ENCODE measurements at regions not wholly inside any gene's neighbourhood (a gene's known extent, or its start where the extent isn't known, plus 50 kb on each side); places are given as distances from the start of the nearest gene placed in this dataset.

DNA sequence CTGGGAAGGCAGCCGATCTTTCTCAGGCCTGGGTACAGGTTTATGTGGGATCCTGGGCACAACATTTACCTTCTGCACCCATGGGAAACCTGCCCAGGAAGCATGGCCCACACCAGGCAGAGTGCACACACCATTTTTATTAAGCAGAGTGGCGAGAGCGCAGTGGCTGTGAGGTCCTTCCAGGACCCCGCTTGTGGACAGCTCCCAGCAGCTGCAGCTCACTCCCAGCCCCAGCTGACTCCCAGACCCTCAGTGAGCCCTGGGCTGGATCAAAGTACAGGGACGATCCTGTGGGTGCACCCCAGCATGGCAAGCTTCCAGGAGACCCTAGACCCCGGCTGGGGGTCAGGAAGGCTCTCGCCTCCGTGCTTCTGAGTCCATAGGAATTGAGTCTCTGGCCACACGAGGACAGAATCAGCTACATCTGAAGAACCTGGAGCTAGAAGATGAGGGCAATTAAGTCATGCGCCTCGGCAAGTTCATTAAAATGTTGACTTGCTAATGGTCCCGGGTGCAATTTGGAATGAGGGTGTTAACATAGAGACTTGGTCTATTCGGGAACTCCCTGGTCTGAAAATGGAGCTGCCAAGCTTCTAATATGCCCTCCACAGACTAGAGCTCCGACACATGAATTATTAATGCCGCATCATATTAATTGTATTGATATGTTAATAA is 65.4 kb upstream of the SLCO4A1 start (continued):
- TF ChIP-seq, protein P1, sequence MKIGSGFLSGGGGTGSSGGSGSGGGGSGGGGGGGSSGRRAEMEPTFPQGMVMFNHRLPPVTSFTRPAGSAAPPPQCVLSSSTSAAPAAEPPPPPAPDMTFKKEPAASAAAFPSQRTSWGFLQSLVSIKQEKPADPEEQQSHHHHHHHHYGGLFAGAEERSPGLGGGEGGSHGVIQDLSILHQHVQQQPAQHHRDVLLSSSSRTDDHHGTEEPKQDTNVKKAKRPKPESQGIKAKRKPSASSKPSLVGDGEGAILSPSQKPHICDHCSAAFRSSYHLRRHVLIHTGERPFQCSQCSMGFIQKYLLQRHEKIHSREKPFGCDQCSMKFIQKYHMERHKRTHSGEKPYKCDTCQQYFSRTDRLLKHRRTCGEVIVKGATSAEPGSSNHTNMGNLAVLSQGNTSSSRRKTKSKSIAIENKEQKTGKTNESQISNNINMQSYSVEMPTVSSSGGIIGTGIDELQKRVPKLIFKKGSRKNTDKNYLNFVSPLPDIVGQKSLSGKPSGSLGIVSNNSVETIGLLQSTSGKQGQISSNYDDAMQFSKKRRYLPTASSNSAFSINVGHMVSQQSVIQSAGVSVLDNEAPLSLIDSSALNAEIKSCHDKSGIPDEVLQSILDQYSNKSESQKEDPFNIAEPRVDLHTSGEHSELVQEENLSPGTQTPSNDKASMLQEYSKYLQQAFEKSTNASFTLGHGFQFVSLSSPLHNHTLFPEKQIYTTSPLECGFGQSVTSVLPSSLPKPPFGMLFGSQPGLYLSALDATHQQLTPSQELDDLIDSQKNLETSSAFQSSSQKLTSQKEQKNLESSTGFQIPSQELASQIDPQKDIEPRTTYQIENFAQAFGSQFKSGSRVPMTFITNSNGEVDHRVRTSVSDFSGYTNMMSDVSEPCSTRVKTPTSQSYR (CRISPR knock-in tag; IDR thresholded peaks at IDR 0.05): 0 out of 2 replicates have a peak, but pooled peaks have one; percentile 18
- TF ChIP-seq CREB1 (CRISPR knock-in tag; IDR thresholded peaks at IDR 0.05) (peak; percentile 43; the same call in 1 of the 2 replicates), NR1H2 (CRISPR knock-in tag; IDR thresholded peaks at IDR 0.05) (no peak)
- TF ChIP-seq, protein P2, sequence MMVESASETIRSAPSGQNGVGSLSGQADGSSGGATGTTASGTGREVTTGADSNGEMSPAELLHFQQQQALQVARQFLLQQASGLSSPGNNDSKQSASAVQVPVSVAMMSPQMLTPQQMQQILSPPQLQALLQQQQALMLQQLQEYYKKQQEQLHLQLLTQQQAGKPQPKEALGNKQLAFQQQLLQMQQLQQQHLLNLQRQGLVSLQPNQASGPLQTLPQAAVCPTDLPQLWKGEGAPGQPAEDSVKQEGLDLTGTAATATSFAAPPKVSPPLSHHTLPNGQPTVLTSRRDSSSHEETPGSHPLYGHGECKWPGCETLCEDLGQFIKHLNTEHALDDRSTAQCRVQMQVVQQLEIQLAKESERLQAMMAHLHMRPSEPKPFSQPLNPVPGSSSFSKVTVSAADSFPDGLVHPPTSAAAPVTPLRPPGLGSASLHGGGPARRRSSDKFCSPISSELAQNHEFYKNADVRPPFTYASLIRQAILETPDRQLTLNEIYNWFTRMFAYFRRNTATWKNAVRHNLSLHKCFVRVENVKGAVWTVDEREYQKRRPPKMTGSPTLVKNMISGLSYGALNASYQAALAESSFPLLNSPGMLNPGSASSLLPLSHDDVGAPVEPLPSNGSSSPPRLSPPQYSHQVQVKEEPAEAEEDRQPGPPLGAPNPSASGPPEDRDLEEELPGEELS (CRISPR knock-in tag; IDR thresholded peaks at IDR 0.05): peak; percentile 28; the same call in 1 of the 2 replicates

DNA sequence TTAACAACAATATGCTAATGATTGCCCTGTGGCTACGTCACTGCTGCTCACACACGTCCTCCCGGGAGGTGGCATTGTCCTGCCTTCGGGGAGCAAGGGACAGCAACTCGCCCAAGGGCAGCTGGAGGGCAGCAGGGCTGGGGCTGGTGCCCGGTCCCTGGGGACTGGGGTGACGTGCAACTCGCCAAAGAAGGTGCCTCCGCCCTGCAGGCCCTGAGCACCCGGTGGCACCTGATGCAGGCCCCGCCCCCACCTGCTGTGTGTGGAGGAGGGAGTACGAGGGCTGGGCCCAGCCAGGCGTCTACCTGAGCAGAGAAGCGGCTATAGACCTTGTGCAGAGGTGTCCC is 64.8 kb upstream of the SLCO4A1 start:
- ChIA-PET CTCF (interaction anchor here (0.7 to 3.6 kb wide), 10 partner anchors 11 to 214 kb away, joined by 3 to 17 read pairs (median 6); no protein-coding TSS in a partner anchor), POLR2A (interaction anchor here (0.7 kb wide), 1 partner anchor 13 kb away, joined by 3 read pairs; no protein-coding TSS in a partner anchor)
- H3K9me3 Mint-ChIP-seq: no peaks in the 10 kb centered on the region
- TF ChIP-seq NFYB (CRISPR knock-in tag; conservative IDR thresholded peaks at IDR 0.05; ENCODE audit: low read depth): no peak
- no peak for TF ChIP-seq FOXJ3 (CRISPR knock-in tag; IDR thresholded peaks at IDR 0.05; ENCODE audit: borderline replicate concordance)
- TF ChIP-seq, protein P3, sequence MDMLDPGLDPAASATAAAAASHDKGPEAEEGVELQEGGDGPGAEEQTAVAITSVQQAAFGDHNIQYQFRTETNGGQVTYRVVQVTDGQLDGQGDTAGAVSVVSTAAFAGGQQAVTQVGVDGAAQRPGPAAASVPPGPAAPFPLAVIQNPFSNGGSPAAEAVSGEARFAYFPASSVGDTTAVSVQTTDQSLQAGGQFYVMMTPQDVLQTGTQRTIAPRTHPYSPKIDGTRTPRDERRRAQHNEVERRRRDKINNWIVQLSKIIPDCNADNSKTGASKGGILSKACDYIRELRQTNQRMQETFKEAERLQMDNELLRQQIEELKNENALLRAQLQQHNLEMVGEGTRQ (CRISPR knock-in tag; IDR thresholded peaks at IDR 0.05): no peak
- TF ChIP-seq ZNF138 (CRISPR knock-in tag; conservative IDR thresholded peaks at IDR 0.05): no peak
- TF ChIP-seq ZNF396 (CRISPR knock-in tag; IDR thresholded peaks at IDR 0.05; ENCODE audit: borderline replicate concordance): no peak
- no peak for TF ChIP-seq NR3C1 (CRISPR knock-in tag; conservative IDR thresholded peaks at IDR 0.05; ENCODE audit: low read depth)
- TF ChIP-seq, protein P4, sequence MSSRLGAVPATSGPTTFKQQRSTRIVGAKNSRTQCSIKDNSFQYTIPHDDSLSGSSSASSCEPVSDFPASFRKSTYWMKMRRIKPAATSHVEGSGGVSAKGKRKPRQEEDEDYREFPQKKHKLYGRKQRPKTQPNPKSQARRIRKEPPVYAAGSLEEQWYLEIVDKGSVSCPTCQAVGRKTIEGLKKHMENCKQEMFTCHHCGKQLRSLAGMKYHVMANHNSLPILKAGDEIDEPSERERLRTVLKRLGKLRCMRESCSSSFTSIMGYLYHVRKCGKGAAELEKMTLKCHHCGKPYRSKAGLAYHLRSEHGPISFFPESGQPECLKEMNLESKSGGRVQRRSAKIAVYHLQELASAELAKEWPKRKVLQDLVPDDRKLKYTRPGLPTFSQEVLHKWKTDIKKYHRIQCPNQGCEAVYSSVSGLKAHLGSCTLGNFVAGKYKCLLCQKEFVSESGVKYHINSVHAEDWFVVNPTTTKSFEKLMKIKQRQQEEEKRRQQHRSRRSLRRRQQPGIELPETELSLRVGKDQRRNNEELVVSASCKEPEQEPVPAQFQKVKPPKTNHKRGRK (CRISPR knock-in tag; IDR thresholded peaks at IDR 0.05; ENCODE audit: borderline replicate concordance): no peak
- no peak for TF ChIP-seq CREM (CRISPR knock-in tag; IDR thresholded peaks at IDR 0.05)
- DNase-seq (ENCODE audit: low spot score) (no peak), ATAC-seq (no peak)
- H3K36me3 Mint-ChIP-seq: no peaks in the 10 kb centered on the region
- H3K27me3 Mint-ChIP-seq (ENCODE audit: low read depth): no peaks in the 10 kb centered on the region
- peaks cover 3% of the 10 kb centered on the region; the same call in 1 of the 2 replicates for H3K4me1 Mint-ChIP-seq
- no peak overlapping the region for H3K4me3 Mint-ChIP-seq
- no peak overlapping the region for H3K27ac Mint-ChIP-seq

DNA sequence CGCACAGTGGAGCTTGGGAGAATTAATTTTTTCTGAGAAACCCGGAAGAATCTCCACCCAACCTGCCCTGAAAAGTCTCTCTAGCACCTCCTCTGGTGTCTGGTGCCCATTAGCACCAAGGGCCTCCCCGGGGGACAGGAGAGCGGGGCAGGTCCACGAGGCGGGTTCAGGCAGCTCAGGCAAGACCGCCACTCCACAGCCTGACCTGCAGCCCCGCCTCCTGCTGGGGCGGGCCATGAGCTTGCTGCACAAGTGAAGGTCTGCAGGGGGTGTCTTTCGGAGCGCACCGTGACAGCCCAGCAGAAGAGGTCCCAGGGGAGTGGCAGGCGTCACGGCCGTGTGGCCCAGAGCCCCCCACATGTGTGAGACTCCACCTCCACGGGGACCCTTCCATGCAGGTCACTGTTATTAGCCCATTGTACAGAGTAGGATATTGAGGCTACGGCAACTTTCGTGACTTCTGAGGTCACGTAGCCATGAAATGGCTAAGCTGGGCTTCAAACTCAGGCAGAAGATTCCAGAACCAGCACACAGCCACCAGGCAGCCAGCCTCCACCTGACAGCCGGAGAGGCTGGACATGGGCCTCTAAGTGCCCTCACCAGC is 63.9 kb upstream of the SLCO4A1 start:
- no peaks in the 10 kb centered on the region for H3K36me3 Mint-ChIP-seq
- no peak for ATAC-seq
- POLR2A ChIA-PET: no interaction called here
- no peaks in the 10 kb centered on the region for H3K9me3 Mint-ChIP-seq
- H3K27ac Mint-ChIP-seq: no peak overlapping the region
- CTCF ChIA-PET: interaction anchor here (0.7 to 3.6 kb wide), 4 partner anchors 10 to 76 kb away, joined by 3 to 17 read pairs (median 12); no protein-coding TSS in a partner anchor
- peaks cover 5% of the 10 kb centered on the region; the same call in 1 of the 2 replicates for H3K4me1 Mint-ChIP-seq
- no peak overlapping the region for H3K4me3 Mint-ChIP-seq
- no peak for DNase-seq (ENCODE audit: low spot score)
- H3K27me3 Mint-ChIP-seq (ENCODE audit: low read depth): no peaks in the 10 kb centered on the region; the same call in 1 of the 2 replicates
- TF ChIP-seq ESRRA (CRISPR knock-in tag; IDR thresholded peaks at IDR 0.05; ENCODE audit: borderline replicate concordance) (no peak), FOXK1 (CRISPR knock-in tag; IDR thresholded peaks at IDR 0.05) (no peak), SMAD4 (CRISPR knock-in tag; IDR thresholded peaks at IDR 0.05) (no peak), JAZF1 (CRISPR knock-in tag; IDR thresholded peaks at IDR 0.05) (no peak), TP53 (CRISPR knock-in tag; IDR thresholded peaks at IDR 0.05) (no peak), MXD4 (CRISPR knock-in tag; IDR thresholded peaks at IDR 0.05; ENCODE audit: borderline replicate concordance) (no peak), GABPB1 (CRISPR knock-in tag; IDR thresholded peaks at IDR 0.05) (no peak)
- TF ChIP-seq, protein P5, sequence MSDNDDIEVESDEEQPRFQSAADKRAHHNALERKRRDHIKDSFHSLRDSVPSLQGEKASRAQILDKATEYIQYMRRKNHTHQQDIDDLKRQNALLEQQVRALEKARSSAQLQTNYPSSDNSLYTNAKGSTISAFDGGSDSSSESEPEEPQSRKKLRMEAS (CRISPR knock-in tag; IDR thresholded peaks at IDR 0.05): no peak
- TF ChIP-seq, protein P6, sequence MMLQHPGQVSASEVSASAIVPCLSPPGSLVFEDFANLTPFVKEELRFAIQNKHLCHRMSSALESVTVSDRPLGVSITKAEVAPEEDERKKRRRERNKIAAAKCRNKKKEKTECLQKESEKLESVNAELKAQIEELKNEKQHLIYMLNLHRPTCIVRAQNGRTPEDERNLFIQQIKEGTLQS (CRISPR knock-in tag; conservative IDR thresholded peaks at IDR 0.05): no peak
- TF ChIP-seq, protein P4 (CRISPR knock-in tag; IDR thresholded peaks at IDR 0.05; ENCODE audit: borderline replicate concordance): no peak
- TF ChIP-seq, protein P7, sequence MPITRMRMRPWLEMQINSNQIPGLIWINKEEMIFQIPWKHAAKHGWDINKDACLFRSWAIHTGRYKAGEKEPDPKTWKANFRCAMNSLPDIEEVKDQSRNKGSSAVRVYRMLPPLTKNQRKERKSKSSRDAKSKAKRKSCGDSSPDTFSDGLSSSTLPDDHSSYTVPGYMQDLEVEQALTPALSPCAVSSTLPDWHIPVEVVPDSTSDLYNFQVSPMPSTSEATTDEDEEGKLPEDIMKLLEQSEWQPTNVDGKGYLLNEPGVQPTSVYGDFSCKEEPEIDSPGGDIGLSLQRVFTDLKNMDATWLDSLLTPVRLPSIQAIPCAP (CRISPR knock-in tag; IDR thresholded peaks at IDR 0.05): no peak
